ENCODE measurements at regions not wholly inside any gene's neighbourhood (a gene's known extent, or its start where the extent isn't known, plus 50 kb on each side); places are given as distances from the start of the nearest gene placed in this dataset.

DNA sequence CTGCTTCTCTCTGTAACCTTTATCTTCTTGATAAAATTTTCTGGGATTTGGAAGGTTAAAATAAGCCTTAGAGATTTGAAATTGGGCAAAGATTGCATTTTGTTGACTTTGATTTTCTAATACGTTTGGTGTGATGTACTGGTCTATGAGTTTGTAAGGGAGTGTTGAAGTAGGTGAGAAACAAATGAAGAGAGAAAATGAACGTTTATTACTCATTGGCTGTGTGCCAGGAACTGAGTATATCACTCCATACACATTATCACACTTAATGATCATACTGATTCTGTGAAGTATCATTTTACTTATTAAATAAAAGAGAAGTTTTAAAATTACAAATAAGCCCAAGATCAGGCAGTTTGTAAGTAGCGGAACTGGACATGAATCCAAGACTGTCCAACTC lies 795.1 kb upstream of the ZEB2 start:
- no peak for TF ChIP-seq ZNF777 (tag by site-specific recombination; IDR thresholded peaks at IDR 0.05; ENCODE audit: borderline replicate concordance)
- TF ChIP-seq CTCF (tag by site-specific recombination; IDR thresholded peaks at IDR 0.05) = no peak
- TF ChIP-seq ZBTB26 (tag by site-specific recombination; optimal IDR thresholded peaks at IDR 0.05) = no peak
- no peak for TF ChIP-seq SP2 (tag by site-specific recombination; IDR thresholded peaks at IDR 0.05)
- TF ChIP-seq REST (tag by site-specific recombination; IDR thresholded peaks at IDR 0.05) = no peak
- no peak for TF ChIP-seq ZNF626 (tag by site-specific recombination; IDR thresholded peaks at IDR 0.05)

Data from HEK293 (cell line).